Caco-2 (cell line): ENCODE measurements at regions not wholly inside any gene's neighbourhood (a gene's known extent, or its start where the extent isn't known, plus 50 kb on each side); places are given as distances from the start of the nearest gene placed in this dataset.

Experiments used
- BruUV-seq: library from RNA; stranded (reverse); fragments of 400-500 nt; replicated peaks from 2 replicates; lab custom pipeline; 2021; lab: Mats Ljungman, UMichigan
- CTCF ChIA-PET: fragments of 300-600 bp; sonication (Branson Sonifier 250); formaldehyde crosslinking; loops from one replicate; lab custom pipeline; 2022; ENCODE audit warnings: antibody characterized with exemption; lab: Charles Lee
- POLR2A ChIA-PET: fragments of 300-600 bp; sonication (Branson Sonifier 250); formaldehyde crosslinking; loops from one replicate; lab custom pipeline; 2022; ENCODE audit warnings: antibody characterized with exemption; lab: Charles Lee
- DNase-seq, 2 experiments: peaks; one replicate each; pipeline versions ENCODE4 v3.0.0 to v3.0.0-alpha.2; 2020 to 2022
- H3K27me3 ChIP-seq: replicated peaks from 2 replicates; pipeline ENCODE4 v1.6.0; 2011; ENCODE audit warnings: low read length; ENCODE audit not compliant: control insufficient read depth, insufficient read depth
- H3K36me3 ChIP-seq: 2 replicates; pipeline ENCODE4 v1.5.1; 2011; ENCODE audit warnings: low read length; ENCODE audit not compliant: control insufficient read depth, insufficient read depth
- H3K4me1 ChIP-seq: fragments of 250-450 bp; sonication (Bioruptor Pico); 2 replicates; pipeline ENCODE4 v1.5.1; 2020; ENCODE audit warnings: mild to moderate bottlenecking
- H3K4me3 ChIP-seq: 2 replicates; pipeline ENCODE4 v1.5.1; 2011; ENCODE audit warnings: low read depth, mild to moderate bottlenecking, control low read depth, low read length
- H3K9me3 ChIP-seq: fragments of 250-450 bp; sonication (Bioruptor Pico); 2 replicates; pipeline ENCODE4 v1.5.1; 2020; ENCODE audit warnings: mild to moderate bottlenecking, moderate library complexity
- H3K27ac Mint-ChIP-seq: one replicate; pipeline ENCODE4 v1.8.0; 2022; ENCODE audit warnings: mixed read lengths; ENCODE audit not compliant: unreplicated experiment
- H3K27me3 Mint-ChIP-seq: one replicate; pipeline ENCODE4 v1.8.0; 2022; ENCODE audit warnings: mixed read lengths; ENCODE audit not compliant: insufficient read depth, unreplicated experiment
- H3K36me3 Mint-ChIP-seq: one replicate; pipeline ENCODE4 v1.8.0; 2022; ENCODE audit warnings: mild to moderate bottlenecking, mixed read lengths; ENCODE audit not compliant: insufficient read depth, unreplicated experiment
- H3K4me1 Mint-ChIP-seq: one replicate; pipeline ENCODE4 v1.8.0; 2022; ENCODE audit warnings: low read depth, mixed read lengths; ENCODE audit not compliant: unreplicated experiment
- H3K4me3 Mint-ChIP-seq: one replicate; pipeline ENCODE4 v1.8.0; 2022; ENCODE audit warnings: mild to moderate bottlenecking, moderate library complexity, mixed read lengths; ENCODE audit not compliant: unreplicated experiment
- H3K9me3 Mint-ChIP-seq: one replicate; pipeline ENCODE4 v1.8.0; 2022; ENCODE audit warnings: mixed read lengths; ENCODE audit not compliant: unreplicated experiment
- intact Hi-C: fragments of 100-400 bp; cut with micrococcal nuclease; formaldehyde crosslinking; loops from one replicate; pipeline ENCODE4 v1.10.0; 2022; ENCODE audit not compliant: unreplicated experiment
- TF ChIP-seq, protein P1 (sequence below), 2 experiments: fragments of 200-600 bp in 1 of 2; IDR thresholded peaks; 1 replicate in 1 of 2; 2 replicates in 1 of 2; pipeline versions ENCODE4 v1.5.1 to v1.8.0; 2011 to 2022; ENCODE audit warnings: antibody characterized with exemption in 1 of 2, control low read depth in 1 of 2, inconsistent platforms in 1 of 2, low read depth in 1 of 2, low read length in 1 of 2, mild to moderate bottlenecking in 1 of 2, moderate library complexity in 1 of 2; ENCODE audit not compliant: insufficient read depth in 1 of 2, severe bottlenecking in 1 of 2, unreplicated experiment in 1 of 2

DNA sequence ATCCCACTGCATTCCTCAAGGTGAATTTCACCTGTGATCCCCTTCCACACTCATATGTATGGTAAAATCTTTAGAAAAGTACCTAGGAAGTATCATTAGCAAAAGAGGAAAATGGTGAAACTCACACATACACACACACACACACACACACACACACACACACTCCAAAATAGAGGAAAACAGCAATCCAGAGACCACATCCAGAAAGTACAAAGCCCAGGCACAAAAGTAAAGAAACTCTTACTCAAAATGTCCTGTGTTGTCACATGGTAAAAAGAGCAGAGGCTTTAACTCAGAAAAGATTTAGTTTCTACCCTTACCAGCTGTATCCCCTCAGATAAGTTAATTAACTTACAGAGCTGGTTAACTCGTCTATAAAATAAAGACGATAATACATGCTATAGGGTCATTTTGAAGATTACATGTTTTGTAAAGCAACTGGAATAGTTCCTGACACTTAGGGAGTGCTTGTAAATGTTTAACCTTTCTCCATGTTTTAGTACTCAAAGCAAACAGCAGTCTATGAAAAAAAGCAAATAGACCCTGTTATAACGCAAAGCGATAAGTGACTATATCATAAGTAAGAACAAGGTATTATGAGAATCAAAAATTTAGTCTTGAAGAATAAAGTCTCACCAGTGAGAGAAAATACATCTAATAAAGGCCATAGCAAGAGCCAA, 360.0 kb upstream of the LRATD1 start:
- ChIA-PET POLR2A (no interaction called here), CTCF (no interaction called here)
- Mint-ChIP-seq H3K27ac (no peak overlapping the region), H3K9me3 (peaks cover 29% of the 10 kb centered on the region), H3K36me3 (peaks cover 7% of the 10 kb centered on the region), H3K4me1 (no peaks in the 10 kb centered on the region), H3K4me3 (no peak overlapping the region), H3K27me3 (no peaks in the 10 kb centered on the region)
- H3K36me3 ChIP-seq, result no peaks in the 10 kb centered on the region
- no TSS peak for BruUV-seq
- H3K27me3 ChIP-seq, result no peaks in the 10 kb centered on the region
- peaks cover 10% of the 10 kb centered on the region for H3K9me3 ChIP-seq
- TF ChIP-seq, protein P1, sequence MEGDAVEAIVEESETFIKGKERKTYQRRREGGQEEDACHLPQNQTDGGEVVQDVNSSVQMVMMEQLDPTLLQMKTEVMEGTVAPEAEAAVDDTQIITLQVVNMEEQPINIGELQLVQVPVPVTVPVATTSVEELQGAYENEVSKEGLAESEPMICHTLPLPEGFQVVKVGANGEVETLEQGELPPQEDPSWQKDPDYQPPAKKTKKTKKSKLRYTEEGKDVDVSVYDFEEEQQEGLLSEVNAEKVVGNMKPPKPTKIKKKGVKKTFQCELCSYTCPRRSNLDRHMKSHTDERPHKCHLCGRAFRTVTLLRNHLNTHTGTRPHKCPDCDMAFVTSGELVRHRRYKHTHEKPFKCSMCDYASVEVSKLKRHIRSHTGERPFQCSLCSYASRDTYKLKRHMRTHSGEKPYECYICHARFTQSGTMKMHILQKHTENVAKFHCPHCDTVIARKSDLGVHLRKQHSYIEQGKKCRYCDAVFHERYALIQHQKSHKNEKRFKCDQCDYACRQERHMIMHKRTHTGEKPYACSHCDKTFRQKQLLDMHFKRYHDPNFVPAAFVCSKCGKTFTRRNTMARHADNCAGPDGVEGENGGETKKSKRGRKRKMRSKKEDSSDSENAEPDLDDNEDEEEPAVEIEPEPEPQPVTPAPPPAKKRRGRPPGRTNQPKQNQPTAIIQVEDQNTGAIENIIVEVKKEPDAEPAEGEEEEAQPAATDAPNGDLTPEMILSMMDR (IDR thresholded peaks at IDR 0.05; ENCODE audit: insufficient read depth in 1 of 2, low read depth in 1 of 2, low read length in 1 of 2, severe bottlenecking in 1 of 2, unreplicated experiment in 1 of 2), result no peak
- intact Hi-C loops, result no loop called here
- no peak overlapping the region for H3K4me3 ChIP-seq
- DNase-seq, result no peak
- H3K4me1 ChIP-seq, result peaks cover 11% of the 10 kb centered on the region; the same call in 1 of the 2 replicates

DNA sequence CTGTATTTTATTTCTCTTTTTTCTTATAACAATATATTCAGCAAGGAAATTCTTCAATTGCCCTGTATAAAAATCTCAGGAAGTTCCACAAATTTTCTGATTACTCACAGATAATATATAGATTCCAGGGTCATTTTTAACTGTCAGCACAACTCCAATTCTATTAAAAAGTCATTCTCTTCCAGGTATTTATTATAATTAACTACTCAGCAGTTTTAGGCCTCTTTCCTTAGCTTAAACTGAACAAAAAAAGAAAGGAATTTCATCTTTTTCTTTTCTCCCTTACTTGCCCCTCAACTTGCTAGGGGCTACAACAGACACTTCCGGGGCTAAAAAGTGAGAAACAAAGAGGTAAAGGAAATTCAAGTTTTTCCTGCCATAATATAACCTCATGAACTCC, 358.9 kb upstream of the LRATD1 start:
- peaks cover 37% of the 10 kb centered on the region for H3K9me3 Mint-ChIP-seq
- ChIA-PET CTCF (no interaction called here), POLR2A (no interaction called here)
- Histone ChIP-seq H3K9me3 (peaks cover 10% of the 10 kb centered on the region), H3K27me3 (no peaks in the 10 kb centered on the region), H3K4me3 (no peak overlapping the region), H3K36me3 (no peaks in the 10 kb centered on the region), H3K4me1 (peaks cover 11% of the 10 kb centered on the region; the same call in 1 of the 2 replicates)
- no peak for DNase-seq
- H3K27ac Mint-ChIP-seq, result no peak overlapping the region
- H3K4me1 Mint-ChIP-seq, result no peaks in the 10 kb centered on the region
- TF ChIP-seq, protein P1 (IDR thresholded peaks at IDR 0.05; ENCODE audit: insufficient read depth in 1 of 2, low read depth in 1 of 2, low read length in 1 of 2, severe bottlenecking in 1 of 2, unreplicated experiment in 1 of 2), result no peak
- H3K4me3 Mint-ChIP-seq, result no peak overlapping the region
- H3K27me3 Mint-ChIP-seq, result no peaks in the 10 kb centered on the region
- BruUV-seq, result no TSS peak
- H3K36me3 Mint-ChIP-seq, result peaks cover 7% of the 10 kb centered on the region
- intact Hi-C loops, result no loop called here

DNA sequence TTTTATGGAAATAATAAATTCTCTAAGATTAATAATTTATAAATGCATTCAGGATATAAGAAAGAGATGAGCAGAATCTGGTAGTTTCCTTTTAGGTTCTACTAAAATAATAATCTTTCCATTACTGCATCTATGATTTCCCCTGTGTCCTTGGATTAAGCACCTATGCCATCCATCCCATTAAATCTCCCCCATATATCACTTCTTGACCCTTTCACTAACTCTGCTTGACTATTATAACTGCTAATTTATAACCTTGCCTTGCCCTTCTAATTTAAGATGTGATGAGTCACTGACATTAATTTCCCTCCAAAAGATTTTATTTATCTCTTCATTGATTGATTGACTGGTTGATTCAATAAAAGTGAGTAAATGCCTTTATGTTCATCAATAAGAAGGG, 348.3 kb upstream of the LRATD1 start:
- TF ChIP-seq, protein P1 (IDR thresholded peaks at IDR 0.05; ENCODE audit: insufficient read depth in 1 of 2, low read depth in 1 of 2, low read length in 1 of 2, severe bottlenecking in 1 of 2, unreplicated experiment in 1 of 2), result no peak
- no peak for DNase-seq
- no peaks in the 10 kb centered on the region for H3K36me3 Mint-ChIP-seq
- no TSS peak for BruUV-seq
- no peaks in the 10 kb centered on the region for H3K4me1 ChIP-seq
- intact Hi-C loops, result loop anchor here (10.0 kb wide), 1 partner anchor 351 kb away; the partner anchor contains the start of gene LRATD1
- no peaks in the 10 kb centered on the region for H3K4me1 Mint-ChIP-seq
- no peaks in the 10 kb centered on the region for H3K36me3 ChIP-seq
- H3K4me3 ChIP-seq, result no peak overlapping the region
- no peaks in the 10 kb centered on the region for H3K27me3 ChIP-seq
- ChIA-PET POLR2A (no interaction called here), CTCF (no interaction called here)
- no peak overlapping the region for H3K4me3 Mint-ChIP-seq
- no peaks in the 10 kb centered on the region for H3K27me3 Mint-ChIP-seq
- no peaks in the 10 kb centered on the region for H3K9me3 ChIP-seq
- no peaks in the 10 kb centered on the region for H3K9me3 Mint-ChIP-seq
- H3K27ac Mint-ChIP-seq, result no peak overlapping the region
